ENCODE measurements at regions not wholly inside any gene's neighbourhood (a gene's known extent, or its start where the extent isn't known, plus 50 kb on each side); places are given as distances from the start of the nearest gene placed in this dataset.

DNA sequence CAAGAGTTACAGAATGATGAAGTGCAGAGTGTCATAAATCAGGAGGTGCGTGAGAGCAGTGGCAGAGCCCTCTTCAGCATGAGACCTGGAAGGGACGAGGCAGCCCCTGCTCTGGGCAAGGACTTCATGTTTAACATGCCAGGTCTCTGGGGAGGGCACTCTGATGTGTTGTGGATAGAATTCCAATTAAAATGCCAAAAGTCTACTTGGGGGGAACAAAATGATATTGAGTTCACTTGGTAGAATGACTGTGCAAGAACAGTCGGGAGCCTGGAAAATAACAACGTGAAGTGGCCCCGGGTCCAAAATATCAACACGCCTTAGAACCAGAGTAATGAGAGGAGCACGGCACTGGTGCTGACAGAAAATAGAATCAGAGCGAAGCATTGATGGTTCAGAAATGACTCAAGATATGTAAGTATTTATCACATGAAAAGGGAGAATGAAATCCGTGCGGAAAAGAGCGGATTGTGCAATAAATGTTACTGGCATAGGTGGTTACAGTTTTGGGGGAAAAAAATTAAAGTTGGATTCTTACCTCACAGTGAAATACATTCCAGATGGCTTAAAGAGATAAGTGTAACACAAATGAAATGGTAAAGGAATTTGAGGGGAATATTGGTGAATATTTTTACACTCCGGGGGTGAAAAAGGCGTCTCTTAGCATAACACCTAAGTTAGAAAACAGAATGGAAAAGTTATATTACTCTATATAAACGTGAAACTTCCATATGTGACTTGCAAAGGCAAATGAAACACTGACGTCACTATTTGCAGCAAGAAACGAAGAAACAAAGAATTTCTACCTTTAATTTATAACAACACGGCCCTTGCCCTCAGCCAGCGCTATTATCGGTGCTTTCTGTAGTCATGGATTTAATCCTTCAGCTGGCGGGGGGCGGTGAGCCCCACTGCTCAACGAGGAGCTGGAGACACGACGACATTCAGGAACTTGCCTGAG, 159.4 kb upstream of the TWIST2 start:
- TF ChIP-seq, protein P1, sequence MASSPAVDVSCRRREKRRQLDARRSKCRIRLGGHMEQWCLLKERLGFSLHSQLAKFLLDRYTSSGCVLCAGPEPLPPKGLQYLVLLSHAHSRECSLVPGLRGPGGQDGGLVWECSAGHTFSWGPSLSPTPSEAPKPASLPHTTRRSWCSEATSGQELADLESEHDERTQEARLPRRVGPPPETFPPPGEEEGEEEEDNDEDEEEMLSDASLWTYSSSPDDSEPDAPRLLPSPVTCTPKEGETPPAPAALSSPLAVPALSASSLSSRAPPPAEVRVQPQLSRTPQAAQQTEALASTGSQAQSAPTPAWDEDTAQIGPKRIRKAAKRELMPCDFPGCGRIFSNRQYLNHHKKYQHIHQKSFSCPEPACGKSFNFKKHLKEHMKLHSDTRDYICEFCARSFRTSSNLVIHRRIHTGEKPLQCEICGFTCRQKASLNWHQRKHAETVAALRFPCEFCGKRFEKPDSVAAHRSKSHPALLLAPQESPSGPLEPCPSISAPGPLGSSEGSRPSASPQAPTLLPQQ (tag by site-specific recombination; IDR thresholded peaks at IDR 0.05), result no peak
- TF ChIP-seq, protein P2, sequence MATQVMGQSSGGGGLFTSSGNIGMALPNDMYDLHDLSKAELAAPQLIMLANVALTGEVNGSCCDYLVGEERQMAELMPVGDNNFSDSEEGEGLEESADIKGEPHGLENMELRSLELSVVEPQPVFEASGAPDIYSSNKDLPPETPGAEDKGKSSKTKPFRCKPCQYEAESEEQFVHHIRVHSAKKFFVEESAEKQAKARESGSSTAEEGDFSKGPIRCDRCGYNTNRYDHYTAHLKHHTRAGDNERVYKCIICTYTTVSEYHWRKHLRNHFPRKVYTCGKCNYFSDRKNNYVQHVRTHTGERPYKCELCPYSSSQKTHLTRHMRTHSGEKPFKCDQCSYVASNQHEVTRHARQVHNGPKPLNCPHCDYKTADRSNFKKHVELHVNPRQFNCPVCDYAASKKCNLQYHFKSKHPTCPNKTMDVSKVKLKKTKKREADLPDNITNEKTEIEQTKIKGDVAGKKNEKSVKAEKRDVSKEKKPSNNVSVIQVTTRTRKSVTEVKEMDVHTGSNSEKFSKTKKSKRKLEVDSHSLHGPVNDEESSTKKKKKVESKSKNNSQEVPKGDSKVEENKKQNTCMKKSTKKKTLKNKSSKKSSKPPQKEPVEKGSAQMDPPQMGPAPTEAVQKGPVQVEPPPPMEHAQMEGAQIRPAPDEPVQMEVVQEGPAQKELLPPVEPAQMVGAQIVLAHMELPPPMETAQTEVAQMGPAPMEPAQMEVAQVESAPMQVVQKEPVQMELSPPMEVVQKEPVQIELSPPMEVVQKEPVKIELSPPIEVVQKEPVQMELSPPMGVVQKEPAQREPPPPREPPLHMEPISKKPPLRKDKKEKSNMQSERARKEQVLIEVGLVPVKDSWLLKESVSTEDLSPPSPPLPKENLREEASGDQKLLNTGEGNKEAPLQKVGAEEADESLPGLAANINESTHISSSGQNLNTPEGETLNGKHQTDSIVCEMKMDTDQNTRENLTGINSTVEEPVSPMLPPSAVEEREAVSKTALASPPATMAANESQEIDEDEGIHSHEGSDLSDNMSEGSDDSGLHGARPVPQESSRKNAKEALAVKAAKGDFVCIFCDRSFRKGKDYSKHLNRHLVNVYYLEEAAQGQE (tag by site-specific recombination; IDR thresholded peaks at IDR 0.05), result no peak
- TF ChIP-seq, protein P3, sequence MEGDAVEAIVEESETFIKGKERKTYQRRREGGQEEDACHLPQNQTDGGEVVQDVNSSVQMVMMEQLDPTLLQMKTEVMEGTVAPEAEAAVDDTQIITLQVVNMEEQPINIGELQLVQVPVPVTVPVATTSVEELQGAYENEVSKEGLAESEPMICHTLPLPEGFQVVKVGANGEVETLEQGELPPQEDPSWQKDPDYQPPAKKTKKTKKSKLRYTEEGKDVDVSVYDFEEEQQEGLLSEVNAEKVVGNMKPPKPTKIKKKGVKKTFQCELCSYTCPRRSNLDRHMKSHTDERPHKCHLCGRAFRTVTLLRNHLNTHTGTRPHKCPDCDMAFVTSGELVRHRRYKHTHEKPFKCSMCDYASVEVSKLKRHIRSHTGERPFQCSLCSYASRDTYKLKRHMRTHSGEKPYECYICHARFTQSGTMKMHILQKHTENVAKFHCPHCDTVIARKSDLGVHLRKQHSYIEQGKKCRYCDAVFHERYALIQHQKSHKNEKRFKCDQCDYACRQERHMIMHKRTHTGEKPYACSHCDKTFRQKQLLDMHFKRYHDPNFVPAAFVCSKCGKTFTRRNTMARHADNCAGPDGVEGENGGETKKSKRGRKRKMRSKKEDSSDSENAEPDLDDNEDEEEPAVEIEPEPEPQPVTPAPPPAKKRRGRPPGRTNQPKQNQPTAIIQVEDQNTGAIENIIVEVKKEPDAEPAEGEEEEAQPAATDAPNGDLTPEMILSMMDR (tag by site-specific recombination; IDR thresholded peaks at IDR 0.05), result no peak
- TF ChIP-seq ZNF132 (tag by site-specific recombination; IDR thresholded peaks at IDR 0.05; ENCODE audit: borderline replicate concordance), result no peak
- TF ChIP-seq PRDM1 (tag by site-specific recombination; IDR thresholded peaks at IDR 0.05), result no peak
- TF ChIP-seq, protein P4, sequence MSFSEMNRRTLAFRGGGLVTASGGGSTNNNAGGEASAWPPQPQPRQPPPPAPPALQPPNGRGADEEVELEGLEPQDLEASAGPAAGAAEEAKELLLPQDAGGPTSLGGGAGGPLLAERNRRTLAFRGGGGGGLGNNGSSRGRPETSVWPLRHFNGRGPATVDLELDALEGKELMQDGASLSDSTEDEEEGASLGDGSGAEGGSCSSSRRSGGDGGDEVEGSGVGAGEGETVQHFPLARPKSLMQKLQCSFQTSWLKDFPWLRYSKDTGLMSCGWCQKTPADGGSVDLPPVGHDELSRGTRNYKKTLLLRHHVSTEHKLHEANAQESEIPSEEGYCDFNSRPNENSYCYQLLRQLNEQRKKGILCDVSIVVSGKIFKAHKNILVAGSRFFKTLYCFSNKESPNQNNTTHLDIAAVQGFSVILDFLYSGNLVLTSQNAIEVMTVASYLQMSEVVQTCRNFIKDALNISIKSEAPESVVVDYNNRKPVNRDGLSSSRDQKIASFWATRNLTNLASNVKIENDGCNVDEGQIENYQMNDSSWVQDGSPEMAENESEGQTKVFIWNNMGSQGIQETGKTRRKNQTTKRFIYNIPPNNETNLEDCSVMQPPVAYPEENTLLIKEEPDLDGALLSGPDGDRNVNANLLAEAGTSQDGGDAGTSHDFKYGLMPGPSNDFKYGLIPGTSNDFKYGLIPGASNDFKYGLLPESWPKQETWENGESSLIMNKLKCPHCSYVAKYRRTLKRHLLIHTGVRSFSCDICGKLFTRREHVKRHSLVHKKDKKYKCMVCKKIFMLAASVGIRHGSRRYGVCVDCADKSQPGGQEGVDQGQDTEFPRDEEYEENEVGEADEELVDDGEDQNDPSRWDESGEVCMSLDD (tag by site-specific recombination; IDR thresholded peaks at IDR 0.05), result no peak
- TF ChIP-seq YY1 (tag by site-specific recombination; IDR thresholded peaks at IDR 0.05), result no peak
- TF ChIP-seq SETDB1 (IDR thresholded peaks at IDR 0.05; ENCODE audit: insufficient read length, low read length), result no peak
- no peak for TF ChIP-seq ZNF785 (tag by site-specific recombination; IDR thresholded peaks at IDR 0.05)
